Activated naive CD4-positive, alpha-beta T cell treated with anti-CD3 and anti-CD28 coated beads, Interleukin-2, amount 50 U/mL, for 72 hours (primary cell): ENCODE measurements at regions not wholly inside any gene's neighbourhood (a gene's known extent, or its start where the extent isn't known, plus 50 kb on each side); places are given as distances from the start of the nearest gene placed in this dataset.
A peak's percentile ranks its signal among the peaks of the same experiment; 100 is the strongest.

Experiments used
- ATAC-seq, 2 donors: fragments of 150-1000 bp; cut with Tn5 transposase; 2 replicates each; pipeline ENCODE4 v1.10.0; 2021; ENCODE audit warnings: mild to moderate bottlenecking in 2 of 2, moderate library complexity in 2 of 2
- DNase-seq, 2 donors: peaks; one replicate each; pipeline ENCODE4 v3.0.0; 2021 to 2022; ENCODE audit warnings: low spot score in 2 of 2
- H3K27ac Mint-ChIP-seq, 2 donors: one replicate each; pipeline ENCODE4 v1.8.0; 2022; ENCODE audit warnings: mild to moderate bottlenecking in 2 of 2, mixed read lengths in 2 of 2
- H3K36me3 Mint-ChIP-seq, 2 donors: one replicate each; pipeline ENCODE4 v1.8.0; 2022; ENCODE audit warnings: mixed read lengths in 2 of 2
- H3K9me3 Mint-ChIP-seq, 2 donors: one replicate each; pipeline ENCODE4 v1.8.0; 2022; ENCODE audit warnings: mixed read lengths in 2 of 2

DNA sequence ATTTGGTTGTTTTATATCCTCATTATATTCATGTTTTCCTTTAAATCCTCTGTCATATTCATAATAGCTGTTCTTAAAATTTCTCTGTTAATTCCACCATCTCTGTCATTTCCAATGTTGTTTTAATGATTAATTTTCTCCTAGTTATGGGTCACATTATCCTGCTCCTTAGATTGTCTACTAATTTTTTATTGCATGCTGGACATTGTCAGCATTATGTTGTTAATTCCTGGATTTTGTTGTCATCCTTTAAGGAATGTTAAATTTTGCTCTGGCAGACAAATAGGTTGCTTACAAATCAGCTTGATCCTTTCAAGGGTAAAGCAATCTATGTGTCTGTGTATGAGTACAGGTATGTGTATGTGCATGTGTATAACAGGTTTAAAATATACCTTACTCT lies 393.8 kb upstream of the POU3F1 start:
- H3K36me3 Mint-ChIP-seq, result peaks cover 9 to 22% of the 10 kb centered on the region in 2 donors
- ATAC-seq, result no peak
- no peak for DNase-seq
- no peak overlapping the region for H3K27ac Mint-ChIP-seq
- H3K9me3 Mint-ChIP-seq, result peaks cover 12 to 13% of the 10 kb centered on the region in 2 donors

DNA sequence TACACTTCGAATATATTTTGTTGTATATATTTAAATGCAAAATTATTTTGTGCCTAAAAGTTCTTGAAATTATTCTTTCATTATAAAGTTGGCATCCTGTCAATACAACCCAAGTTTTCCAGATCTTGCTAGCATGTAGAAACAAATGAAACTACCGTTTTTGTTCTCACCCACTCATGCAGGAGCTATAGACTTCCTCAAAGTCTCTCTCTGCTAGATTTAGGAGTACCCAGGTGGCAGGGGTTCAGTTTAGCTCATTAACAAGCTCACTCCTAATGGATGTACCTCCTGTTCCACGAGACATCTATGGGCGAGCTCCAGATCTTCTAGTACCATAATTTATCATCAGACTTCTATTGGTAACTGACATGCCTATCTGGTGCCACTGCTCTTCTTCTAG lies 390.2 kb upstream of the POU3F1 start:
- DNase-seq (no peak), ATAC-seq (no peak)
- H3K27ac Mint-ChIP-seq, result no peak overlapping the region
- H3K9me3 Mint-ChIP-seq, result peaks cover 7 to 13% of the 10 kb centered on the region in 2 donors
- peaks cover 9 to 17% of the 10 kb centered on the region in 2 donors for H3K36me3 Mint-ChIP-seq

DNA sequence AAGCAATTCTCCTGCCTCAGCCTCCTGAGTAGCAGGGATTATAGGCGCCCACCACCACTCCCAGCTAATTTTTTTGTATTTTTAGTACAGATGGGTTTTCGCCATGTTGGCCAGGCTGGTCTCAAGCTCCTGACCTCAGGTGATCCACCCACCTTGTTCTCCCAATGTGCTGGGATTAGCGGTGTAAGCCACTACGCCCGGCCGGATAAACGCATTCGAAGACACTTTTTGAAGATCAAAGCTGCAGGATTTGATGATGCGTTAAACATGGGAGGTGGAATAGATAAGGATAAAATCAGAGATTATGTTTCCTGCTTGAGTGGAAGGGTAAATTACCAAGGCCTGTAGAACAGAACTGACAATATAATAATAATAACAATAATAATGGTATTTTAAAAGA lies 389.4 kb upstream of the POU3F1 start:
- DNase-seq (no peak), ATAC-seq (no peak)
- H3K36me3 Mint-ChIP-seq, result peaks cover 9 to 10% of the 10 kb centered on the region in 2 donors
- H3K9me3 Mint-ChIP-seq, result peaks cover 6 to 8% of the 10 kb centered on the region in 2 donors
- no peak overlapping the region for H3K27ac Mint-ChIP-seq

DNA sequence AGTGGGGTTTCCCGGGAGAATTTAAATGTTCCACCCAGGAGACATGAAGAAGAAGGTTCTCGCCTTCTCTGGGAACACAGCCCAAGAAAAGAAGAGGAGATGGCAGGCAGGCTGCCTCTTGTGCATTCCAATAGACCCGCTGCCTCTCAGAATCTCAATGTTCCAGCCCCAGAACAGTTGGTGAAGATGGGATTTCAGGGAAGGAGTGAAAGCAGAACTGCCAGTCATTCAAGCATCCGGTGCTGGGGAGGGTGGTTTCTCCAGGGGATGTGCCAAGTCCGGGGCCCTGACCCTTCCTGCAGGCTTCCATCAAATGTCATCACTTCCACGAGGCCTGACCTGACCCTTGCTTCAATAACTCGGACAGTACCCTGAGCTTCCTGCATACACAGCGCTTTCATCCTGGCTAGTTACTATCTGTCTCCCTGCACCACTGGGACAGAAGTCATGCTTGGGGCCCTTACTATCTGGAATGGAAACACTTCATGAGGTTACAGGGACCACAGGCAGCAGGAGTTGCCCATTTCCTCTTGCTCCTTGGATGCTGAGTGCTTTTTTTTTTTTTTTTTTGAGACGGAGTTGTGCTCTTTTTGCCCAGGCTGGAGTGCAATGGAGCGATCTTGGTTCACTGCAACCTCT lies 386.6 kb upstream of the POU3F1 start:
- H3K27ac Mint-ChIP-seq, result no peak overlapping the region
- no peaks in the 10 kb centered on the region for H3K9me3 Mint-ChIP-seq

DNA sequence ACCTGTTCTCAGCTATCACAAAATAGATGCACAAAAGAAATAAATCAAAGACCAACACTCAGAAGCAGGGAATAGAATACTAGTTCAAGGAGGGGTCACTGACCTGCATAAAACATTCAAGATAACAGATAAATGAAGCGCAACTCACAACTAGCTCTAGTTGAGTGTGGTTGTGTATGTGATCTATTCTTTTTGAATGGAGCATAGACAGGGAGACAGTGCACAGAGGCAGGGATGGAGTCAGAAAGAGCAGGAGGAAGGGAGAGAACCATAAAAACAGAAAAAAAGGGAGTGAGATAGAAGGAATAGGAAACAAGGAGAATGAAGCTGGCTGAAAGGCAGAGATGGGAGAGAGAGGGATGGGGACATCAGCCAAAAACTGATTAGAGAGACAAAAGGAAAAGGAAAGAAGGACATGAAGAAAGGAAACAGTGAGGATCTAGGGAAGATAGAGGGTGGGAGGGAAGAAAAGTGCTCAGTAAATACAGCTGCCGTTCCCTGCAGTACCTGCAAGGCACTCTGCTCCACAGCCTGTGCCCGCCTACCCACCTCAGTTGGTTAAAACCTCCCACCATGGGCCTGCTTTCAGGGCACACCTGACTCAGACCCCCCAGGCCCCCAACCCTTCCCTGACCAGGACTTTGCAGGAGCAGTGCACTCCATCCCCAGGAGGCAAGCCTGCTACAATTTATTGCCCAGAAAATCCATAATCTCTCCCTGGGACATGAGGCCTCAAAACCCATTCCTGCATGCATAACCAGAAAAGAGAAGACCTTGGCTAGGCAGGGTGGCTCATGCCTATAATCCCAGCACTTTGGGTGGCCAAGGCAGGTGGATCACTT lies 385.2 kb upstream of the POU3F1 start:
- DNase-seq (no peak), ATAC-seq (no peak)
- H3K27ac Mint-ChIP-seq, result no peak overlapping the region
- H3K9me3 Mint-ChIP-seq, result no peaks in the 10 kb centered on the region
- no peaks in the 10 kb centered on the region for H3K36me3 Mint-ChIP-seq

More for the DNA sequence above, 386.6 kb upstream of the POU3F1 start:
- no peaks in the 10 kb centered on the region for H3K36me3 Mint-ChIP-seq
- ATAC-seq, result no peak
- no peak for DNase-seq

DNA sequence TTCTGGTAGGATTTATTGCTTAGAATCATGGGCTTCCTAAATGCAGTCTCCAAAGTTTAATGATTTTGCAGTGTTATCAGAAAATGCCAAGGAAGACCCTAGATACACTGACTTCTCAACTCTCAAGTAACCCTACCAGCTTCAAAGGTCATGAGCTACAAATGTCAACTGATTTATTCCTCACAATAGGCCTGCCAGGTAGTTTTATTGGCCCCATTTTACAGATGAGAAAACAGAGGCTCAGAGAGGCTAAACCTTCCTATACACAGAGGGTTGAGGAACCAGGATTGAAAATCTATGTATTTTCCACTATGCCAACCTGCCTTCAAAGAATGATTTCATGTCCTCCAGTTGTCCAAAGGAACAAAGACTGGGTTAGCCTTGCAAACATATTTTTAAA lies 384.4 kb upstream of the POU3F1 start:
- ATAC-seq, result no peak
- no peak overlapping the region for H3K27ac Mint-ChIP-seq
- DNase-seq, result no peak
- H3K36me3 Mint-ChIP-seq, result no peaks in the 10 kb centered on the region
- H3K9me3 Mint-ChIP-seq, result no peaks in the 10 kb centered on the region

DNA sequence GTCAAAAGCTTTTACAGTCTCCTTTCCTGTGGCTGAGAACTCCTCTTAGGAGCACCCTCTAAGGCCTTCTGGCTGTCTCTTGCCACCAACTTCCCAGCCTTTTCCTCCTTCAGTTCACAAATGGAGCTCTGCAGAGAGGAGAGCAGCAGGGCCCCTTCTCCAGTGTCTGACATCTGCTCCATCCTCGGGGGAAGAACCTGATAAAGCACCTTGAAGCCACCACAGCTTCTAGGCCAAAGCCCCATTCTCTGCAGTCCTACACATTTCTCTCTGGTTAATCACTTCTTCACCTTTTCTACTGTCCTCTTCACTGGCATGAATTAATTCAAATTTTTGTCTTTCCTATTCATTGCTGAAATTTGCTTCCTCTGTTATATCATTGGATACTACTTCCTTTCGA lies 378.1 kb upstream of the POU3F1 start:
- peaks cover 0 to 6% of the 10 kb centered on the region in 2 donors for H3K36me3 Mint-ChIP-seq
- ATAC-seq (no peak), DNase-seq (no peak)
- H3K9me3 Mint-ChIP-seq, result peaks cover 11 to 13% of the 10 kb centered on the region in 2 donors
- H3K27ac Mint-ChIP-seq, result no peak overlapping the region

DNA sequence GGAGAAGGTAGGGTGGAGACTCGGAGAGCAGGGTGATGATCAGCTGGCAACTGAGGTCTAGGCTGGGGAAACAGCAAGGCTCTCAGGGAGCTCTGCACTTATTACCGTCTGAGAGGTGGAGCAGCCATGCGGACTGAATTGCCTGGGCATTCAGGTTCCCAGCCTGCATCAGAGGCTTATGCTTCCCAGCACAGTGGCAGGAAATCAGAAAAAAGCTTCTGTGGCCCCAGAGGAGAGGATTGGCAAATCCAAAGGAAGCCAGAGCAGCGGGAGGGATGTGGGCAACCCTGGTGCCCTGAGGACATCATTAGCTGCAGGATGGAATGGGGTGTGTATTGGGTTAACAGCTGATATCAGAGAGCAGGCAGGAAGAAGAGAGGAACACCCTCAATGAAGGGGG lies 374.1 kb upstream of the POU3F1 start:
- ATAC-seq (no peak), DNase-seq (no peak)
- H3K9me3 Mint-ChIP-seq, result peaks cover 13 to 15% of the 10 kb centered on the region in 2 donors
- no peak overlapping the region for H3K27ac Mint-ChIP-seq
- H3K36me3 Mint-ChIP-seq, result peaks cover 0 to 6% of the 10 kb centered on the region in 2 donors

DNA sequence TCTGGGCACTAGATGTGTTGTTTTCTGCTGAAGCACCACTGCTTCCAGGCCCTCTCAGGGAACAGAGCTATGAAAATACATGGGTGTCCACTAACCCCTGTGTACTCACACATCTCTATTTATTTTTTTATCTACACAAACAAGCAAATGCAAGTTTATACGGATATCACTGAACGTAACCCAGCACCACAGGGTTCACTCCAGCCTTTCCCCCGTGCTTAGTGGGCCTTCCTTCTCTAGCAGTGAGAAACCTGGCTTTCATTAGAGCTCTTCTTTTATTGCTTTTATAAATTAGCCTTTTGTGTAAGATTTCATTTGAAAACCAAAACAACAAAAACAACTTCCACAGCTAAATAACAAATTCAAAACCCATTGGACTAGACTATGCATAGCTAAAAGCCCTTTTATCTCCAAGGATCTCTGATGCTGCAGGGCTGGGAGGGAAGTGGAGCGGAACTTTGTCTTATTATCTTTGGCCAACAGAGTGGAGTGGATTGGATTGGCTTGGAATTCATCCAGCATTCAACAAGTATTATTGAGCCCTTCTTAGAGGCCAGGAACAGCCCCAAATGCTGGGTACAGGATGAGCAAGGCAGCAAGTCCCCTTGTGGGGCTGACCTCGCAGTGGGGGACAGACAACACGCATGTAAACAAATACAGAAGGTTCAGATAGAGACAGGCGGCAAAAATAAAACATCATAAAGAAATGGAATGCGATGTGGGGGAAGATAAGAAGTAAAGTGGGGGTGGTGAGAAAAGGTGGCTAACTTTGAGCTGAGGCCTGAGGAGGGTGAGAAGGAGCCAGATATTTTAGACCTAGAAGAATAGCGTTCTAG lies 371.8 kb upstream of the POU3F1 start:
- no peak for ATAC-seq
- H3K9me3 Mint-ChIP-seq, result peaks cover 17 to 22% of the 10 kb centered on the region in 2 donors
- H3K36me3 Mint-ChIP-seq, result peaks cover 0 to 6% of the 10 kb centered on the region in 2 donors
- DNase-seq, result no peak
- no peak overlapping the region for H3K27ac Mint-ChIP-seq

DNA sequence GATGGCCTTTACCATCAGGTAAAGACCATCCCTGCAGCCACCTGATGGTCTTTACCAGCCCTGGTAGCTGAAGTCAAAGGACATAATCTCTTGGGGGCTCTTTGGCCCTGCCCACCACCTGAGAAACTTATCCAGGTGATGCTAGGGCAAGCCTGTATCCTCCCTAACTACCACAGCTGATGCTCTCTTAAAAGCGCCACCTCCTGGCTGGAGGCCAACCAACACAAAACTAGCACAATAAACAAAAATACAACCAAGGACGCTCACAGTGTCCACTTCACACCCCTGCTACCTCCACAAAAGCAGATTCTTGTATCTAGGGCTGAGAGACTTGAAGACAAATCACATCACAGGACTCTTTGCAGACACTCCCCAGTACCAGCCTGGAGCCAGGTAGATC lies 357.1 kb upstream of the POU3F1 start:
- peaks cover 13% of the 10 kb centered on the region in 2 donors for H3K36me3 Mint-ChIP-seq
- H3K9me3 Mint-ChIP-seq, result peaks cover 8 to 21% of the 10 kb centered on the region in 2 donors
- DNase-seq (no peak), ATAC-seq (no peak)
- no peak overlapping the region for H3K27ac Mint-ChIP-seq

DNA sequence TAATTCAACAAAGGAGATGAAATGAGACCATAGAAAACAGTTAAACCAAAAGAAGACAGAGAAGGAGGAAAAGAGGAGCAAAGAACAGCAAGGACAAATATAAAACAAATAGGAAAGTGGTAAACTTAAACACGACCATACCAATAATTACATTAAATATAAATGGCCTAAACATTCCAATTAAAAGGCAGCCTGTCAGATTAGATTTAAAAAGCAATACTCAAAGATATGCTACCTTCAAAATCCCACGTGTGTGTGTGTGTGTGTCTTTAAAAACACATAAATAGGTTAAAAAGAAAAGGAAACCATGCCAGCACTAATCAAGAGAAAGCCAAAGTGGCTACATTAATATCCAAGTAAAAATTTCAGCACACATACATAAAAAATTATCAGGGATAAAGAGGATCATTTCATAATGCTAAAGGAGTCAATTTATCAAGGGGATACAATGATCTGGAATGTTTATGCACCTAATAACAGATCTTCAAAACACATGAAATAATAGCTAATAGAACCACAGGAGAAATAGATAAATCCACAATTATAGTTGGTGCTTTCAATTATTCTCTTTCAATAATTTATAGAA lies 355.7 kb upstream of the POU3F1 start:
- DNase-seq (no peak), ATAC-seq (no peak)
- Mint-ChIP-seq H3K36me3 (peaks cover 13% of the 10 kb centered on the region in 2 donors), H3K9me3 (peaks cover 8 to 21% of the 10 kb centered on the region in 2 donors), H3K27ac (no peak overlapping the region)

DNA sequence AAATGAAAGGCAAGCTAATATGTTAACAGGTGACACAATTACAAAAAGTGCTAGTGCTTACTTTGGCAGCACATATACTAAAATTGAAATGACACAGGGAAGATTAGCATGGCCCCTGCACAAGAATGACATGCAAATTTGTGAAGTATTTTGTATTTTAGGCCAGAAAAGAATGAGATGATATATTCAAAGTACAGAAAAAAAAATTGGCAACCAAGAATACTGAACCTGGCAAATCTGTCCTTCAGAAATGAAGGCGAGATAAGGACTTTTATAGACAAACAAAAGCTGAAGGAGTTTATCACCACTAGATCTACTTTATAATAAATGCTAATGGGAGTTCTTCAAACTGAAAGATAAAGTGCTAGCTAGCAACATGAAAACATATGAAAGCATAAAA lies 350.0 kb upstream of the POU3F1 start:
- DNase-seq (no peak), ATAC-seq (no peak)
- Mint-ChIP-seq H3K27ac (no peak overlapping the region), H3K9me3 (peaks cover 7% of the 10 kb centered on the region in 2 donors), H3K36me3 (peaks cover 0 to 5% of the 10 kb centered on the region in 2 donors)

DNA sequence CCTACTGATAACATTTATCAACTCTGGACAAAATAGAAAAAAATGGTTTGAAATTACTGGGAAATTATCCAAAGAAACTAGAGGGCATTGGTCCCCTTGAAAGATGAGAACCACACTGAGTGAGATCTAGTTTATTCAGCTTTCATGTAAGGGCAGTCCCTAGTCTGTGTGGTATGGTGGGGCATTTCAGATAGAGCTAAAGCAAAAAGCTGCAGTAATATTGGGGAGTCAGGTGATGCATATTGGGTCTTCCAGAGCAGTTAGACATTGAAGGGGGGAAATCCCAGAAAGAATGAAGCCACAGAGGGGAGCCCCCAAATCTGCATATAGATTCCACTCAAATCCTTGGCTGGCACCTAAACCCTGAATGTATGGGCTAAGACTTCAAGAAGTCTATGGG lies 347.7 kb upstream of the POU3F1 start:
- peaks cover 12 to 13% of the 10 kb centered on the region in 2 donors for H3K36me3 Mint-ChIP-seq
- no peak overlapping the region for H3K27ac Mint-ChIP-seq
- DNase-seq, result no peak
- ATAC-seq, result peak in 1 of 2 donors; percentile 81
- peaks cover 15 to 16% of the 10 kb centered on the region in 2 donors for H3K9me3 Mint-ChIP-seq

DNA sequence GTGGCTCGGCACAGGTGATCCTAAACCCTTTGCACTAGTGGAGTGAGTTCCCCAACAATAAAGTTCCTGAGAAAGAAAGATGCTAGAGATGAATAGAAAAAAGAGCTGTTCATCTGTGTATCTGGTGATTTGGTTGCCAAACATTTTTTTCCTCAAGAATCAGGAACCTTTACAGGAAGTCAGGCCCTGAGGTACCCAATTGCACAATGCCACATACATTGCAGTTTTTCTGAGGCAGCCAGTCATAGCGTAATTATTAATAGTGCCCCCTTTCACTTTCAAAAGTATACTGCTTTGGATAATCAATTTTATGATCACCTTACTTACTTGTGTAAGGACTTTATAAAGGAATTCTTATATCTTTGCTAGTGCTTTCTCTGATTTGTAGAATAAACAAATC lies 346.3 kb upstream of the POU3F1 start:
- ATAC-seq (no peak), DNase-seq (no peak)
- Mint-ChIP-seq H3K27ac (no peak overlapping the region), H3K36me3 (peaks cover 12 to 13% of the 10 kb centered on the region in 2 donors), H3K9me3 (peaks cover 15 to 16% of the 10 kb centered on the region in 2 donors)

DNA sequence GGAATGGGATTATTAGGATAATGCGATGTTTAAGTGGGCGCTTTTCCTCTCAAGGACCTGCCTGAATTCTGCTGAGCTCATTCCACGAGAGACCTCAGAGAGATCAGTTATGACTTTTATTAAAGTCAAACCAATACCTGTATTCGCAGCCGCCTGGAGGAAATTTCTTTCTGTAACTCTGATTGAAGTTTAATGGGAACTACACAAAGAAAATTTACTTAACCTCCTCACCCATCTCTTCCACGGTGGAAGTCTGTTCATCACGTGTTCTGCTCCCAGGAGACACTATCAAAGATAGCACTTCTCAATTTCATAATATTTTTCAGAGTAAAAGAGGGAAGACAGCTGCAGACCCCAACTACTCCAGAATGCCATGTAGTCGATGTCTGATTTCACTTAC lies 334.7 kb upstream of the POU3F1 start:
- Mint-ChIP-seq H3K9me3 (no peaks in the 10 kb centered on the region), H3K36me3 (no peaks in the 10 kb centered on the region), H3K27ac (no peak overlapping the region)
- DNase-seq, result no peak
- ATAC-seq, result no peak

DNA sequence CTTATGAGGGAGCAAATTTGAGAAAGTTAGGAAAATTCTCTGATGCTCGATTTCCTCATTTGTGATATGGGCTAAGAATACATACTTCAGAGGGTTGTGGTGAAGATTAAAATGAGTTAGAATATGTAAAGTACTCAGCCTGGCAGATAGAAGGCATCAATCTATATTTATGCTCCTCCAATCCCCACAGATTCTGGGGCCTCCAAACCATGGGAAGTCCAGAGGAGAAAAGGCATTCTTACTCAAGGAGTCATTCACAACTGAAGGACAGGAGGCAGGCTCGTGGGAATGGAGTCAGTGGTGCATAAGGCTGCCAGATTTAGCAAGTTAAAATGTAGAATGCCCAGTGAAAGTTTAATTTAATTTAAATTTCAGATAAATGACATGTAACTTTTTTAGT lies 330.0 kb upstream of the POU3F1 start:
- DNase-seq (no peak), ATAC-seq (no peak)
- Mint-ChIP-seq H3K27ac (no peak overlapping the region), H3K9me3 (peaks cover 5 to 15% of the 10 kb centered on the region in 2 donors), H3K36me3 (peaks cover 0 to 11% of the 10 kb centered on the region in 2 donors)

DNA sequence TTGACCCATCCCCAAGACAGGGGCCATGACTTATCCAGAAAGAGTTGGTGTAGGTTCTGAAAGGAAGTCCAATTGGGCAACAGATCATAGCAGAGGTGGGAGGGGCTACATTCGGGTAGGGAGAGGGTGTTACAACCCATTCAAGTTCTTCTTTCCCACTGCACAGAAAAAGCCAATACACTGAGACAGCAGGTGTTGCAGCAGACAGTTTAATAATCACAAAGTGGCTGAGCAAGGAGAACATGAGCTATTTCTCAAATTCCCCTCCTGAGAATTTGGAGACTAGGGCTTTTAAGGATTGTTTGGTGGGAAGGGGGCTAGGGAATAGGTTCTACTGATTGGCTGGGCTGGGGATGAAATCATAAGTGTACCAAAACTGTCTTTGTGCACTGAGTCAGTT lies 328.4 kb upstream of the POU3F1 start:
- Mint-ChIP-seq H3K27ac (no peak overlapping the region), H3K9me3 (peaks cover 5 to 15% of the 10 kb centered on the region in 2 donors), H3K36me3 (peaks cover 0 to 11% of the 10 kb centered on the region in 2 donors)
- ATAC-seq (no peak), DNase-seq (no peak)
